Neural progenitor cell (in vitro differentiated cells): ENCODE measurements at regions not wholly inside any gene's neighbourhood (a gene's known extent, or its start where the extent isn't known, plus 50 kb on each side); places are given as distances from the start of the nearest gene placed in this dataset.

Experiments
- DNase-seq: peaks from one replicate; pipeline ENCODE4 v3.0.0-alpha.2; 2016; ENCODE audit warnings: low spot score
- H2AFZ ChIP-seq: fragments of 200-600 bp; sonication (generic); replicated peaks from 2 replicates; pipeline ENCODE4 v1.6.1; 2016; ENCODE audit warnings: antibody characterized with exemption
- H3F3A ChIP-seq: fragments of 200-600 bp; sonication (generic); 2 replicates; pipeline ENCODE4 v1.6.1; 2016; ENCODE audit warnings: antibody characterized with exemption, low read depth
- H3K27ac ChIP-seq: fragments of 200-600 bp; sonication (generic); 2 replicates; pipeline ENCODE4 v1.5.1; 2016; ENCODE audit warnings: mild to moderate bottlenecking
- H3K27me3 ChIP-seq: fragments of 200-600 bp; sonication (generic); 2 replicates; pipeline ENCODE4 v1.6.1; 2016; ENCODE audit warnings: mild to moderate bottlenecking, moderate library complexity
- H3K36me3 ChIP-seq: fragments of 200-600 bp; sonication (generic); 2 replicates; pipeline ENCODE4 v1.5.1; 2016
- H3K4me1 ChIP-seq: fragments of 200-600 bp; sonication (generic); 2 replicates; pipeline ENCODE4 v1.6.1; 2016; ENCODE audit warnings: mixed run types
- H3K4me2 ChIP-seq: fragments of 200-600 bp; sonication (generic); 2 replicates; pipeline ENCODE4 v1.6.1; 2016
- H3K4me3 ChIP-seq: fragments of 200-600 bp; sonication (generic); 2 replicates; pipeline ENCODE4 v1.5.1; 2016
- H3K79me2 ChIP-seq: fragments of 200-600 bp; sonication (generic); 2 replicates; pipeline ENCODE4 v1.6.1; 2016; ENCODE audit warnings: low read depth
- H3K9ac ChIP-seq: fragments of 200-600 bp; sonication (generic); 2 replicates; pipeline ENCODE4 v1.6.1; 2016
- H3K9me3 ChIP-seq: fragments of 200-600 bp; sonication (generic); 2 replicates; pipeline ENCODE4 v1.5.1; 2016; ENCODE audit warnings: low read depth
- H4K20me1 ChIP-seq: fragments of 200-600 bp; sonication (generic); 2 replicates; pipeline ENCODE4 v1.6.1; 2016; ENCODE audit warnings: low read depth
- H3K27ac Mint-ChIP-seq: 3 replicates; pipeline ENCODE4 v1.8.0; 2021; ENCODE audit warnings: mixed read lengths
- H3K27me3 Mint-ChIP-seq: 2 replicates; pipeline ENCODE4 v1.8.0; 2022; ENCODE audit warnings: low read depth, mild to moderate bottlenecking, inconsistent platforms, moderate library complexity, mixed read lengths; ENCODE audit not compliant: insufficient read depth
- H3K36me3 Mint-ChIP-seq: 3 replicates; pipeline ENCODE4 v1.8.0; 2021; ENCODE audit warnings: mixed read lengths
- H3K4me1 Mint-ChIP-seq: 3 replicates; pipeline ENCODE4 v1.8.0; 2021; ENCODE audit warnings: mixed read lengths
- H3K4me3 Mint-ChIP-seq: 3 replicates; pipeline ENCODE4 v1.8.0; 2021; ENCODE audit warnings: mild to moderate bottlenecking, moderate library complexity, mixed read lengths
- H3K9me3 Mint-ChIP-seq: 3 replicates; pipeline ENCODE4 v1.8.0; 2020; ENCODE audit warnings: mixed read lengths
- CTCF ChIP-seq: fragments of 200-600 bp; sonication (generic); IDR thresholded peaks from 2 replicates; pipeline ENCODE4 v1.5.1; 2017; ENCODE audit warnings: antibody characterized with exemption, mild to moderate bottlenecking
- EZH2 ChIP-seq: fragments of 200-600 bp; sonication (generic); IDR thresholded peaks from 2 replicates; pipeline ENCODE4 v1.6.1; 2017; ENCODE audit warnings: antibody characterized with exemption, mild to moderate bottlenecking, moderate library complexity
- EZH2phosphoT487 ChIP-seq: fragments of 200-600 bp; sonication (generic); IDR thresholded peaks from 2 replicates; pipeline ENCODE4 v1.6.1; 2017; ENCODE audit warnings: antibody characterized with exemption

- Histone ChIP-seq H3K27ac (no peak overlapping the region), H3K9me3 (no peaks in the 10 kb centered on the region), H3F3A (no peaks in the 10 kb centered on the region), H3K36me3 (no peaks in the 10 kb centered on the region), H3K4me2 (peak overlapping the region; percentile 23), H3K79me2 (no peaks in the 10 kb centered on the region), H3K4me1 (peaks cover 11% of the 10 kb centered on the region), H3K9ac (no peak overlapping the region), H3K27me3 (no peaks in the 10 kb centered on the region), H3K4me3 (no peak overlapping the region), H2AFZ (peak overlapping the region; percentile 100), H4K20me1 (no peaks in the 10 kb centered on the region)
- DNase-seq: peak; percentile 48
- TF ChIP-seq CTCF: no peak
- no peak for TF ChIP-seq EZH2phosphoT487
- TF ChIP-seq EZH2: no peak
- Mint-ChIP-seq H3K4me1 (no peaks in the 10 kb centered on the region), H3K27ac (no peak overlapping the region), H3K36me3 (no peaks in the 10 kb centered on the region), H3K27me3 (no peaks in the 10 kb centered on the region), H3K9me3 (peaks cover 4% of the 10 kb centered on the region), H3K4me3 (no peak overlapping the region)
Observed at GRCh38 chr10:109089779-109090178, 833.5 kb downstream of the XPNPEP1 start.

GRCh38 chr10:109071539-109071938 lies 851.8 kb downstream of the XPNPEP1 start:
- no peak overlapping the region for H3K4me3 Mint-ChIP-seq
- H2AFZ ChIP-seq: no peak overlapping the region
- no peaks in the 10 kb centered on the region for H3K4me1 Mint-ChIP-seq
- H3K79me2 ChIP-seq: no peaks in the 10 kb centered on the region
- no peak overlapping the region for H3K4me3 ChIP-seq
- no peaks in the 10 kb centered on the region for H3K9me3 Mint-ChIP-seq
- no peak for TF ChIP-seq EZH2phosphoT487
- no peak for TF ChIP-seq CTCF
- TF ChIP-seq EZH2: no peak
- no peaks in the 10 kb centered on the region for H3K9me3 ChIP-seq
- H4K20me1 ChIP-seq: no peaks in the 10 kb centered on the region
- no peak overlapping the region for H3K27ac ChIP-seq
- no peaks in the 10 kb centered on the region for H3K27me3 Mint-ChIP-seq
- no peaks in the 10 kb centered on the region for H3K36me3 Mint-ChIP-seq
- H3K9ac ChIP-seq: no peak overlapping the region
- H3F3A ChIP-seq: no peaks in the 10 kb centered on the region
- H3K36me3 ChIP-seq: no peaks in the 10 kb centered on the region
- no peak overlapping the region for H3K4me2 ChIP-seq
- H3K4me1 ChIP-seq: no peaks in the 10 kb centered on the region
- H3K27me3 ChIP-seq: no peaks in the 10 kb centered on the region
- H3K27ac Mint-ChIP-seq: no peak overlapping the region
- no peak for DNase-seq

- H3K4me2 ChIP-seq: no peak overlapping the region
- Mint-ChIP-seq H3K27ac (no peak overlapping the region), H3K4me1 (no peaks in the 10 kb centered on the region), H3K4me3 (no peak overlapping the region), H3K27me3 (no peaks in the 10 kb centered on the region), H3K9me3 (no peaks in the 10 kb centered on the region), H3K36me3 (no peaks in the 10 kb centered on the region)
- H3K9ac ChIP-seq: no peak overlapping the region
- no peaks in the 10 kb centered on the region for H4K20me1 ChIP-seq
- no peaks in the 10 kb centered on the region for H3F3A ChIP-seq
- no peak overlapping the region for H3K27ac ChIP-seq
- H2AFZ ChIP-seq: no peak overlapping the region
- H3K36me3 ChIP-seq: no peaks in the 10 kb centered on the region
- no peaks in the 10 kb centered on the region for H3K79me2 ChIP-seq
- TF ChIP-seq EZH2 (no peak), CTCF (no peak), EZH2phosphoT487 (no peak)
- H3K4me3 ChIP-seq: no peak overlapping the region
- no peak for DNase-seq
- H3K9me3 ChIP-seq: no peaks in the 10 kb centered on the region
- H3K4me1 ChIP-seq: no peaks in the 10 kb centered on the region
- no peaks in the 10 kb centered on the region for H3K27me3 ChIP-seq
Observed at GRCh38 chr10:109070492-109070891, 852.8 kb downstream of the XPNPEP1 start.

GRCh38 chr10:109067031-109067430 lies 856.3 kb downstream of the XPNPEP1 start:
- Mint-ChIP-seq H3K36me3 (no peaks in the 10 kb centered on the region), H3K9me3 (no peaks in the 10 kb centered on the region), H3K4me3 (no peak overlapping the region), H3K4me1 (no peaks in the 10 kb centered on the region), H3K27ac (no peak overlapping the region), H3K27me3 (no peaks in the 10 kb centered on the region)
- Histone ChIP-seq H3K79me2 (no peaks in the 10 kb centered on the region), H3K9me3 (no peaks in the 10 kb centered on the region), H3K4me2 (no peak overlapping the region), H3K4me3 (no peak overlapping the region), H2AFZ (no peak overlapping the region), H3F3A (no peaks in the 10 kb centered on the region), H3K36me3 (no peaks in the 10 kb centered on the region), H3K4me1 (no peaks in the 10 kb centered on the region), H4K20me1 (no peaks in the 10 kb centered on the region), H3K27me3 (no peaks in the 10 kb centered on the region), H3K27ac (no peak overlapping the region), H3K9ac (no peak overlapping the region)
- TF ChIP-seq EZH2phosphoT487 (no peak), EZH2 (no peak), CTCF (no peak)
- DNase-seq: no peak
